ENCODE measurements at regions not wholly inside any gene's neighbourhood (a gene's known extent, or its start where the extent isn't known, plus 50 kb on each side); places are given as distances from the start of the nearest gene placed in this dataset.
"Not testable (repeated sequence)": the region's sequence is repeated elsewhere in the genome, so short reads cannot be mapped to it uniquely, and the experiment has no call there.

DNA sequence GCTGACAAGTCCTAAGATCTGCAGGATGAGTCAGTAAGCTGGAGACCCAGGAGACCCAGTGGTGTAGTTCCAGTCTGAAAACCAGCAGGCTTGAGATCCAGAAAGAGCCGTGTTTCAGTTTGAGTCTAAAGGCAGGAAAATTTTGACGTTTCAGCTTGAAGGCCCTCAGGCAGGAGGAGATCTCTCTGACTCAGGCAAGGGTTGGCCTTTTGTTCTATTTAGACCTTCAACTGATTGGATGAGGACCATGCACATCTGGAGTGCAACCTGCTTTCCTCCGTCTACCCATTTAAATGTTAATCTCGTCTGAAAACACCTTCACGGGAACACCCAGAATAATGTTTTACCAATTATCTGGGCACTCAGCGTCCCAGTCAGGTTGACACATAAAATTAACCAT is 69.5 kb downstream of the NPIPA7 start:
- H3K4me3 Mint-ChIP-seq; ATAC-seq (ENCODE audit: low read depth); DNase-seq; H3K27ac Mint-ChIP-seq; H3K36me3 Mint-ChIP-seq; H3K27me3 Mint-ChIP-seq; H3K4me1 Mint-ChIP-seq; POLR2A ChIA-PET; H3K9me3 Mint-ChIP-seq: not testable (repeated sequence)

DNA sequence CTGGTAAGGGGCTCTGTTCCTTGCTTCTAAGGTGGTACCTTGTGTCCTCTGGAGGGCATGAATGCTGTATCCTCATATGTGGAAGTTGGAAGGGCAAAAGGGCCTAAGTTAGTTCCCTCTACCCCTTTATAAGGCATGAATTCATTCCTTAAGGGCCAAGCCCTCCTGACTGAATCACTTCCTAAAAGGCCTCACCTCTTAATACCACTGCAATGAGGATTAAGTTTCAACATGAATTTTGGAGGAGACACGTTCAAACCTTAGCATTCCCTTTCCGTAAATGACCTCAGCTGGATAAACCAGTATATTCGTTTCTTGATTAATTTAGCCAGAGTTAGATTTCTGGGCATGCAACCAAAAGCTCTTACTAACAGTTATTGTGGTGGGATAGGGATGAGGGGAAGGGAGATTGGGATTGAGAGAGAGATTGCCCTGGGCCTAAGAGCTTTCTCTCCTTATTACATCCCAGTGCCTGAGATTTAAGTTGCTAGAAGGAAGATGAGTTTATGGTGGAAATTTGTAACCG is 70.8 kb downstream of the NPIPA7 start:
- H3K9me3 Mint-ChIP-seq; DNase-seq; H3K4me1 Mint-ChIP-seq; ATAC-seq (ENCODE audit: low read depth); H3K36me3 Mint-ChIP-seq; POLR2A ChIA-PET; H3K27ac Mint-ChIP-seq; H3K27me3 Mint-ChIP-seq; H3K4me3 Mint-ChIP-seq: not testable (repeated sequence)

DNA sequence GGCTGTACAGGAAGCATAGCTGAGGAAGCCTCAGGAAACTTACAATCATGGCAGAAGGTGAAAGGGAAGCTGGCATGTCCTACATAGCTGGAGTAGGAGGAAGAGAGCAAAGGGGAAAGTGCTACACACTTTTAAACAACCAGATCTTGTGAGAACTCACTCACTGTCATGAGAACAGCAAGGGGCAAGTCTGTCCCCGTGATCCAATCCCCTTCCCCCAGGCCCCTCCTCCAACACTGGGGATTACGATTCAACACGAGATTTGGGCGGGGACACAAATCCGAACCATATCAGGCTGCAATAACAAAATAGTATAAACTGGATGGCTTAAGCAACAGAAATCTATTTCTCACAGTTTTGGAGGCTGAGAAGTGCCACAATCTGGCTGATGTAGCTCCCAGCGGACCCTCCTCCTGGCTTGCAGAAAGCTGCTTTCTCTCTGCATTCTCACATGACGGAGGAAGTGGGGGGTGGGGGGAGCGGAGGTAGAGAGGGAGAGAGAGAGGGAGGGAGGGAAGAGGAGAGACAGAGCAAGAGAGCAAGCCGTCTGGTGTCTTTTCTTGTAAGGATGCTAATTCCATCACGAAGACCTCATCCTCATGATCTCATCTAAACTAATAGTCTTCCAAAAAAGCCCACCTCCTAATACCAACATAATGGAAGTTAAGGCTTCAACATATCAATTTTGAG is 72.9 kb downstream of the NPIPA7 start:
- POLR2A ChIA-PET, H3K27me3 Mint-ChIP-seq: not testable (repeated sequence)

DNA sequence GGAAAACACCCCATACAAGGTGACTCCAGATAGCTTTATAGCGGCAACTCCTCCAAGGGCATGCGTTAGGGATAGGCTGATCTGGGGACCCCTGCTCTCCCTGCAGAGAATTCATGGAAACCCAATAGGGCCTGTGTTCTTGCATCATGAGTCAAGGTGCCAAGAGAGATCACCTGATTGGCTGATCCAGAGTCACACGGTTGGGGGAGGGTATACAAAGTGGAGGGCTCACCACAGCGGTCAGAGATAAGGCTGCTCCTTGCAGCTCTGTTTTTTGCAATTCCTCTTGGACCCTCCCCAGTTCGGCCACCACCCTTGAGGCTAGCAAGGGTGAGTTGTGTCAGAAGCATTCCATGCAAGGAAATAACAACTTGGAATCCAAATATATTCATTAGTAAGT is 79.6 kb downstream of the NPIPA7 start:
- not testable (repeated sequence) for H3K36me3 Mint-ChIP-seq, H3K4me1 Mint-ChIP-seq, H3K4me3 Mint-ChIP-seq

More for the DNA sequence above, 72.9 kb downstream of the NPIPA7 start:
- H3K9me3 Mint-ChIP-seq; H3K27ac Mint-ChIP-seq; H3K4me1 Mint-ChIP-seq; DNase-seq; H3K36me3 Mint-ChIP-seq; ATAC-seq (ENCODE audit: low read depth); H3K4me3 Mint-ChIP-seq: not testable (repeated sequence)

DNA sequence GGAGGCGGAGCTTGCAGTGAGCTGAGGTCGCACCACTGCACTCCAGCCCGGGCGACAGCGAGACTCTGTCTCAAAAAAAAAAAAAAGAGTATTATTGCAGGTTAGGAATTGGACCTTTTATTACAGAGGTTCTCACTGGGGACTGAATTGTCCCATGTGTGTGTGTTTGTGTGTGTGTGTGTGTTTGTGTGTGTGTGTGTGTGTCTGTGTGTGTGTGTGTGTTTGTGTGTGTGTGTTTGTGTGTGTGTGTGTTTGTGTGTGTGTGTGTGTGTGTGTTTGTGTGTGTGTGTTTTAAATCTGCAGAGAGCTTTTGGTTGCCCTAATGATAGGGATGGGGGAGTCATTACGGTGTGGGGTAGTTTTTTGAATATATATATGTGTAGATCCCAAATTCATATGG is 84.9 kb downstream of the NPIPA7 start:
- H3K27me3 Mint-ChIP-seq; H3K36me3 Mint-ChIP-seq; POLR2A ChIA-PET; H3K4me3 Mint-ChIP-seq; DNase-seq; ATAC-seq (ENCODE audit: low read depth); H3K4me1 Mint-ChIP-seq; H3K9me3 Mint-ChIP-seq; H3K27ac Mint-ChIP-seq: not testable (repeated sequence)

More for the DNA sequence above, 79.6 kb downstream of the NPIPA7 start:
- H3K27me3 Mint-ChIP-seq; ATAC-seq (ENCODE audit: low read depth); DNase-seq; H3K9me3 Mint-ChIP-seq; H3K27ac Mint-ChIP-seq; POLR2A ChIA-PET: not testable (repeated sequence)

DNA sequence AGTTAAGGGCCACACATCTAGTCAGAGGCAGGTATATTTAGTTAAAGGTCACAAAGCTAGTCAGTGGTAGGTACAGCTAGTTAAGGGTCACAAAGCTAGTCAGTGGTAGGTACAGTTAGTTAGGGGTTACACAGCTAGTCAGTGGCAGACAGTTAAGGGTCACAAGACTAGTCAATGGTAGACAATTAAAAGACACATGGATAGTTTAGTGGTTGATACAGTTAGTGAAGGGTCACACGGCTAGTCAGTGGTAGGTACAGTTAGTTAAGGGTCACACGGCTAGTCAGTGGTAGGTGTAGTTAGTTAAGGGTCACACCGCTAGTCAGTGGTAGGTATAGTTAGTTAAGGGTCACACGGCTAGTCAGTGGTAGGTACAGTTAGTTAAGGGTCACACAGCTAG is 110.0 kb downstream of the NPIPA7 start:
- H3K9me3 Mint-ChIP-seq; H3K4me1 Mint-ChIP-seq; DNase-seq; H3K36me3 Mint-ChIP-seq; H3K27me3 Mint-ChIP-seq; H3K4me3 Mint-ChIP-seq; H3K27ac Mint-ChIP-seq; ATAC-seq (ENCODE audit: low read depth); POLR2A ChIA-PET: not testable (repeated sequence)

DNA sequence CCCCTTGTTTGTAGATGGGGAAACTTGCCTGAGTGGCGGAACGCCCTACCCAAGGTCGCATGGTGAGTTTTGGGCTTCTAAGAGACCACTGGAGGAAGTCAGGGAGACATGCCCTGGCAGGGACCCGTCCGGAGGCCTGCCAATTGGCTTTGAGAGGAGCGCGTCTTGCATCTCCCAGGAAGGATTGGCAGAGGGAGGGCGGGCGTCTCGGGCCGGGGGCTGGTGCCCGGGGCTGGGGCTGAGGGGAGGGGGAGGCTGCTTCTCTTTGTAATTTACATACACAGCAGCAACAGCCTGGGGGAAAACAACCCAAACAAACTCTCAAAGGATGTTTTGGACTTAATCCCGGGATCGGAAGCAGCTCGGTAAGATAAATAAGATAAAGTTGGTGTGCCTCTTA is 110.5 kb downstream of the NPIPA7 start:
- DNase-seq; H3K27ac Mint-ChIP-seq; H3K36me3 Mint-ChIP-seq; H3K27me3 Mint-ChIP-seq; ATAC-seq (ENCODE audit: low read depth); H3K9me3 Mint-ChIP-seq; H3K4me1 Mint-ChIP-seq; H3K4me3 Mint-ChIP-seq; POLR2A ChIA-PET: not testable (repeated sequence)

DNA sequence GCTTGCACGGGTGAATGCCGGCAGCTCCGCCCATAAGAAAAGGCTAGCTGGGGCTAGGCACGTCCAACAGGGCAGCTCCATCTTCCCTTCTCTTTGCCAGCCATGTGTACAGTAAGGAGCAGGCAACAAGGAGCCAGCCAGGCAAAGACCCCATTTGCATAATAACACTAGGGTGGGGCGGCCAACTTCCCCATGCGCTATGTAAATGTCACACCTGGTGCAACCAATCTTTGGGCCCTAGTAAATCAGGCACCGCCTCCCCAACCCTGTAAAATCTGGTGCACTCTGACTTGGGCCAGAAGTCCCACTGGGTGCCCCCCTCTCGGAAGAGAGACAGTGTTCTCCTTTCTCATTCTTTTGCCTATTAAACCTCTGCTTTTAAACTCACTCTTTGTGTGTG is 115.2 kb downstream of the NPIPA7 start:
- DNase-seq; H3K36me3 Mint-ChIP-seq; POLR2A ChIA-PET; H3K27ac Mint-ChIP-seq; H3K4me3 Mint-ChIP-seq; H3K9me3 Mint-ChIP-seq; ATAC-seq (ENCODE audit: low read depth); H3K4me1 Mint-ChIP-seq; H3K27me3 Mint-ChIP-seq: not testable (repeated sequence)

DNA sequence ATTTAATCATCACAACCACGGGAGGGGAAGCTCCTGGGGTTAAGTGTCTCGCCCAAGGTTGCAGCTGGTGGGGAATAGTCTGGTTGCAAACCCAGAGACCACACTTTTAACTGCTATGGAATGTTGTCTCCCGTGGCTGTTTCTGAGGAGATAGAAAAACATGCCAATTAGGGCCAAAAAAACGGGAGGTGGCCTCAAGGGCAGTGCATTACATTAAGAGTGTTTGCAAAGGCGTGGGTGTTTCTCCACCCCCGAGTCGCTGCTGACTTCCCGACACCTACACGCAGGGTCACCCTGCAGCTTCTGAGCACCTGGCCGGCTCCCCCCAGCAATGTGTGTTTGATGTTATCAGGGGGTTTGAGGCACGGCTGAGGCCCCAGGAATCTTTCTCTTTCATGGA is 116.1 kb downstream of the NPIPA7 start:
- H3K9me3 Mint-ChIP-seq; H3K4me1 Mint-ChIP-seq; H3K36me3 Mint-ChIP-seq; H3K27me3 Mint-ChIP-seq; H3K4me3 Mint-ChIP-seq; POLR2A ChIA-PET; ATAC-seq (ENCODE audit: low read depth); DNase-seq; H3K27ac Mint-ChIP-seq: not testable (repeated sequence)

DNA sequence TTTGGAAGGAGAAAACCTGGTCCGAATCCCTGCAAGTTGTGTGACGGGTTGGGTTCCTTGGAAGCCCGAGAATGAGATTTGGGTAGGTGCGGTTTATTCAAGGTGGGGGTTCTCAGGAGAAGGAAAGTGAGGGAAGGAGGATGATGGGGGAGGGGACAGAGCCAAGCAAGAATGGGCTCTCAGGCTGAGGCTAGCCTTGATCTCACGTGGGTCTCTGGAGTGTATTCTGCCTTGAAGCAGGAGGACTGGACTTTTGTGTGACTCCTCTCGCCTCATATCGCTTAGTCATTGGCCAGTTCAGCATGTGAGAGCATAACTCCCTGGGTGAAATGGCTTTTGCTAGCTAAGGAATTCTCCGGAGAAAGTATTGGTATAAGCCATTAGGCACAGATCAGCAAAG is 120.9 kb downstream of the NPIPA7 start:
- H3K4me1 Mint-ChIP-seq; DNase-seq; H3K27ac Mint-ChIP-seq; H3K4me3 Mint-ChIP-seq; H3K36me3 Mint-ChIP-seq; H3K27me3 Mint-ChIP-seq; POLR2A ChIA-PET; H3K9me3 Mint-ChIP-seq; ATAC-seq (ENCODE audit: low read depth): not testable (repeated sequence)

DNA sequence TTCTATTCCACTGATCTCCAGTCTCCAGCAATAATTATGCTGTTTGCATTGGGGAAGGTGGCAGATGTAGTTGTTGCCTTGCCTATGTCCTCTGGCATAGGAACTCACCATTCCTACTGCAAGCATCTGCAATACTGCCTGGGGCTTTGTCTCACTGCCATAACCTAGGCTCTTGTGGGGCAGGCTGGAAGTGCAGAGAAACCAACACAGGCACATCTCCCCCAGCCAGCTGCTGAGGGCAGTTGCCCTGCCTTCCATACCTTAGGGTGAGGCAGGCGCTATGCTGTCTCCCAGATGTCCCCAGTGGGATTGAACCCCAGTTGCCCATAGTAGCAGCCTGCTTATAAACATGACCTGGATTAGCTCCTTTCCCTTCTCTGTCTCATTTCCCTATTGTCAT is 128.1 kb downstream of the NPIPA7 start:
- ATAC-seq (ENCODE audit: low read depth); H3K27me3 Mint-ChIP-seq; POLR2A ChIA-PET; H3K27ac Mint-ChIP-seq; H3K4me3 Mint-ChIP-seq; DNase-seq; H3K36me3 Mint-ChIP-seq; H3K9me3 Mint-ChIP-seq; H3K4me1 Mint-ChIP-seq: not testable (repeated sequence)

DNA sequence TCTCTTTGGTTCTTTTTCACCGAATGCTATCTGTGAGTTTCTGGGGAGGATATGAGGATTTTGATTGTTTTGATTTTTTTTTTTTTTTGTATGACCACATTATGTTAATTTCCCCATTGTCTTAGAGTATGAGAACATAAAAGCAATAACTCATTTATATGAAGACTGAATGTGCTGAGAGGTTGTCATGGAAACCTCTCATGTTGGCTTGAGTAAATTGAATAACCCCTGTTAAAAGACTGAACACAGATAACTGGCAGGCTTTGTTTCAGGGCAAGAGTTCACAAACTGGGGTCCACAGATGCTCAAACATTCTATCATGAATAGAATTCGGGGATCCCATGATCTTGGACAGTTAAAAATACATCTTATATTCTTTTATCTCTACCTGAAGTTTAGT is 129.4 kb downstream of the NPIPA7 start:
- POLR2A ChIA-PET; H3K4me1 Mint-ChIP-seq; ATAC-seq (ENCODE audit: low read depth); H3K4me3 Mint-ChIP-seq; H3K27me3 Mint-ChIP-seq; H3K27ac Mint-ChIP-seq; H3K9me3 Mint-ChIP-seq; H3K36me3 Mint-ChIP-seq; DNase-seq: not testable (repeated sequence)

DNA sequence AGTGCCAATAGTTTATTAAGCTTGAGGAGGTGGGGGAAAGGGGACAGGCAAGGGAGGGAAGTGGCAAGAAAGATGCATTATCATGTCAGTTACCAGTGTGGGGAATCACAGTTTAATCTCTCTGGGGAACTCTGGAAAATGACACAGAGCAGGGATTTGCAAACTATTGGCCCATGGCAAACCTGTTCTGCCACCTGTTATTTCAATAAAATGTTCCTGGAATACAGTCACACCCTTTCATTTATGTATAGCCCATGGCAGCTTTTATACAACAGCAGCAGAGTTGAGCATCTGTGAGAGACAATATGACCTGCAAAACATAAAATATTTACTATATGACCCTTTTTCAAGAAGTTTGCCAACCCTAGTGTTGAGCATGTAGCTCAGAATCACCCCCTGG is 140.5 kb downstream of the NPIPA7 start:
- POLR2A ChIA-PET; H3K4me3 Mint-ChIP-seq; H3K27ac Mint-ChIP-seq; H3K27me3 Mint-ChIP-seq; H3K9me3 Mint-ChIP-seq; DNase-seq; H3K4me1 Mint-ChIP-seq; ATAC-seq (ENCODE audit: low read depth); H3K36me3 Mint-ChIP-seq: not testable (repeated sequence)

DNA sequence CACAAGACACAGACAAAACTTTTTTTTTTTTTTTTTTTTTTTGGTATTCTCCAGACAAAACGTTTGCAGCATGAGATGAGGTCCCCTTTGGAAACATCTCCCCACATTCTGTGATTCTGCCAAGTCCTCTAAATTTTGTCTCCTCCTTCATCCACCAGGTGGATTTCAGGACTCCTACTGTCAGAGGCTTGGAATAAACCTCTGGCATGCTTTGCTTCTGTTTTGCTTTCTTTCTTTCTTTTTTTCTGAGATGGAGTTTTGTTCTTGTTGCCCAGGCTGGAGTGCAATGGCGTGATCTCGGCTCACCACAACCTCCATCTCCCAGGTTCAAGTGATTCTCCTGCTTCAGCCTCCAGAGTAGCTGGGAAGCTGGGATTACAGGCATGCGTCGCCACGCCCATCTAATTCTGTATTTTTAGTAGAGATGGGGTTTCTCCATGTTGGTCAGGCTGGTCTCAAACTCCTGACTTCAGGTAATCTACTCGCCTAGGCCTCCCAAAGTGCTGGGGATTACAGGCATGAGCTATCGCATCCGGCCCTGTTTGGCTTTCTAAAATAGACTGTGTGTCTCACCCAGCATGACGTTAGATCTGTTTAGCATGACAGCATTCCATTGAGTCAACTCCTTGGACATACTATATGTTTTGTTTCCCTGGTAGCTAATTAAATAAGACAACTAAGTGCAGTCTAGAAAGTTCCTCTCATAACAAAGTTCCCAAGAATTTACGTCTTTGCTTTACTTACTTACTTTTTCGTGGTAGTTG is 142.5 kb downstream of the NPIPA7 start:
- H3K4me1 Mint-ChIP-seq; H3K4me3 Mint-ChIP-seq; DNase-seq; POLR2A ChIA-PET; H3K27ac Mint-ChIP-seq; H3K27me3 Mint-ChIP-seq; H3K9me3 Mint-ChIP-seq; H3K36me3 Mint-ChIP-seq; ATAC-seq (ENCODE audit: low read depth): not testable (repeated sequence)
